CD4-positive, alpha-beta T cell treated with Interferon alpha-2 for 1 hour (primary cell): ENCODE measurements at regions not wholly inside any gene's neighbourhood (a gene's known extent, or its start where the extent isn't known, plus 50 kb on each side); places are given as distances from the start of the nearest gene placed in this dataset.
"Not testable (repeated sequence)": the region's sequence is repeated elsewhere in the genome, so short reads cannot be mapped to it uniquely, and the experiment has no call there.

Experiments
- DNase-seq, 2 donors: peaks; one replicate each; pipeline ENCODE4 v3.0.0-alpha.2; 2020 to 2022

GRCh38 chr4:14399848-14400247, 602.4 kb upstream of the CPEB2 start:
- no peak for DNase-seq

- no peak for DNase-seq
These were observed 602.0 kb upstream of the CPEB2 start for GRCh38 chr4:14400307-14400706.

GRCh38 chr4:14403132-14403531, 599.1 kb upstream of the CPEB2 start:
- DNase-seq = no peak

- no peak for DNase-seq
These were observed 597.6 kb upstream of the CPEB2 start for GRCh38 chr4:14404730-14405129.

GRCh38 chr4:14410516-14410915, 591.8 kb upstream of the CPEB2 start:
- no peak for DNase-seq

GRCh38 chr4:14415146-14415545, 587.1 kb upstream of the CPEB2 start:
- no peak for DNase-seq

- DNase-seq = no peak
These were observed 582.8 kb upstream of the CPEB2 start for GRCh38 chr4:14419516-14419915.

GRCh38 chr4:14426297-14426696, 576.0 kb upstream of the CPEB2 start:
- not testable (repeated sequence) for DNase-seq

GRCh38 chr4:14428125-14428524, 574.2 kb upstream of the CPEB2 start:
- no peak for DNase-seq

GRCh38 chr4:14431155-14432134, 570.8 kb upstream of the CPEB2 start:
- no peak for DNase-seq

GRCh38 chr4:14434483-14434882, 567.8 kb upstream of the CPEB2 start:
- no peak for DNase-seq

GRCh38 chr4:14434916-14435315, 567.4 kb upstream of the CPEB2 start:
- DNase-seq = no peak

GRCh38 chr4:14441561-14441960, 560.7 kb upstream of the CPEB2 start:
- no peak for DNase-seq

GRCh38 chr4:14445882-14446281, 556.4 kb upstream of the CPEB2 start:
- no peak for DNase-seq

GRCh38 chr4:14446311-14446710, 556.0 kb upstream of the CPEB2 start:
- no peak for DNase-seq

GRCh38 chr4:14446904-14447303, 555.4 kb upstream of the CPEB2 start:
- no peak for DNase-seq

- DNase-seq = no peak
These were observed 553.0 kb upstream of the CPEB2 start for GRCh38 chr4:14449308-14449707.

- DNase-seq = no peak
These were observed 550.3 kb upstream of the CPEB2 start for GRCh38 chr4:14452001-14452400.

- DNase-seq = no peak
These were observed 549.5 kb upstream of the CPEB2 start for GRCh38 chr4:14452764-14453163.

GRCh38 chr4:14458463-14458862, 543.8 kb upstream of the CPEB2 start:
- no peak for DNase-seq

GRCh38 chr4:14465057-14465456, 537.2 kb upstream of the CPEB2 start:
- DNase-seq = no peak

- no peak for DNase-seq
These were observed 536.8 kb upstream of the CPEB2 start for GRCh38 chr4:14465507-14465906.

GRCh38 chr4:14478504-14478903, 523.8 kb upstream of the CPEB2 start:
- no peak for DNase-seq

- no peak for DNase-seq
These were observed 505.9 kb upstream of the CPEB2 start for GRCh38 chr4:14496408-14496807.

- no peak for DNase-seq
These were observed 505.3 kb upstream of the CPEB2 start for GRCh38 chr4:14496969-14497368.
